GM12891 (cell line): ENCODE measurements at regions not wholly inside any gene's neighbourhood (a gene's known extent, or its start where the extent isn't known, plus 50 kb on each side); places are given as distances from the start of the nearest gene placed in this dataset.

ENCODE experiments used
- DNase-seq: peaks from one replicate; pipeline ENCODE4 v3.0.0; 2011; ENCODE audit warnings: low spot score; ENCODE audit not compliant: insufficient read length
- FAIRE-seq: peaks from 2 replicates; lab custom pipeline; 2011; peaks lifted over from hg19 to GRCh38; lab: Jason Lieb, UNC
- PAX5 ChIP-seq: IDR thresholded peaks from 2 replicates; pipeline ENCODE4 v1.6.1; 2011; ENCODE audit warnings: low read length, moderate library complexity, mild to moderate bottlenecking; ENCODE audit not compliant: insufficient read depth, severe bottlenecking
- POLR2A ChIP-seq: IDR thresholded peaks from 2 replicates; pipeline ENCODE4 v1.6.1; 2011; ENCODE audit warnings: low read depth, low read length, control low read depth
- POLR2AphosphoS5 ChIP-seq: IDR thresholded peaks from 2 replicates; pipeline ENCODE4 v1.6.1; 2011; ENCODE audit warnings: low read depth, low read length, control low read depth
- POU2F2 ChIP-seq: IDR thresholded peaks from 2 replicates; pipeline ENCODE4 v1.6.1; 2011; ENCODE audit warnings: low read depth, mild to moderate bottlenecking, control low read depth, low read length, moderate library complexity
- SPI1 ChIP-seq: IDR thresholded peaks from 2 replicates; pipeline ENCODE4 v1.6.1; 2011; ENCODE audit warnings: low read depth, low read length, control low read depth
- TAF1 ChIP-seq: IDR thresholded peaks from 2 replicates; pipeline ENCODE4 v1.6.1; 2011; ENCODE audit warnings: low read depth, low read length, control low read depth

DNA sequence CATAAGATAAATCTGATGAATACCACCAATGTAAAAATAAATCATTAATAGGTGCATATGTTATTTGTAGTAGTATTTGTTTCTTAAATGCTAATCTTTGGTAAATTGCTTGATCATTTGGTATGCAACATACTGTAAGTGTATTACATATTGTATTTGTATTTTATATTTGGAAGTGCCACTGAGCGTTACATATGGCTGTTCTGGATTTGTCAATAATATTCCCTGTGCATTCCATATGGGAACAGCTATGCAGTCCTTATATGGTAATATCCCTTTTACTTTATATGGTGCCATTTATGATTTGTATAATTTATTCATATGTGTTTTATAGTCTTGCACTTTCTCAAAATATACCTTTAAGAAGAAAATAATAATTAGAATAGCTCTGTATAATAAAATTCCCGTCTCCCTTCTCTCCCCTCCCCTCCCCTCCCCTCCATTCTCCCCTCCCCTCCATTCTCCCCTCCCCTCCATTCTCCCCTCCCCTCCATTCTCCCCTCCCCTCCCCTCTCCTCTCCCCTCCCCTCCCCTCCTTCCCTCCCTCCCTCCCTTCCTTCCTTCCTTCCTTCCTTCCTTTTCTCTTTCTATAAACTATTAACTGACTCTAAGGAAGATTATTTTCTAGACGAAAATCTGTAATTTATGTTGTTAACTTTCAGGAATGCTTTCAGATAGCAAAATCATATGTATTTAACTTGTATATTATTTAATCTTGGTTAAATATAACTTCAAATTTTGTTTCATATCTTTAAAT lies 241.4 kb downstream of the CSNK1G3 start:
- no peak for TF ChIP-seq PAX5
- no peak for TF ChIP-seq POLR2AphosphoS5
- FAIRE-seq (no peak), DNase-seq (no peak)

DNA sequence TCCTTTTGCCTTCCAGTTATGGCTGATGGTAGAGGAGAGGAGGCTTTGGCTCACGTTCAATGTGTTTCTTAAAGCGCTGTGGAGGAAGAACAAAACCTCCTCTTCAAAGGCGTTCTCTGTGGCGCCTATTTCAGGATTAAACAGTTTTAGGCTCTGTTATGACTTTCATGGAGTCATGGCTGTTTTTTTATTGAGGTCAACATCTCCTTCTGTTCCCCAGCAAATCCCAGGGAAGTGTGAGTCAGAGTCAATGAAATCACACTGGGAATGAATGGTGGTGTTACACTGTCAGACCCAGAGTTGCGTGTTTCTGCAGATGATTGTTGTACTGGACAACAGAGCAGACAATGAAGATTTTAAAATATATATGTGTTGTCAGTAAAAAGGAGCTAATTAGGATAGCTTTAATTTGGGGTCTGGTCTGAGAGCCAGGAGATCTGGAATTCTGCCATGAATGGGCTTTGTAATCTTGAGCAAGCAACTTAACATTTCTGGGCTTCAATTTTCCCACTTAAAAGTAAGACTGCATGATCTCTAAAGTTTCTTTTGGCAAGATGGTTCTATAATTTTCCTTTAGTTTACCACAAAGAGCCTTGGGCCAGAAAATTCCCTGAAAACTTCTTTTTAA lies 240.7 kb downstream of the CSNK1G3 start:
- FAIRE-seq (no peak), DNase-seq (no peak)

DNA sequence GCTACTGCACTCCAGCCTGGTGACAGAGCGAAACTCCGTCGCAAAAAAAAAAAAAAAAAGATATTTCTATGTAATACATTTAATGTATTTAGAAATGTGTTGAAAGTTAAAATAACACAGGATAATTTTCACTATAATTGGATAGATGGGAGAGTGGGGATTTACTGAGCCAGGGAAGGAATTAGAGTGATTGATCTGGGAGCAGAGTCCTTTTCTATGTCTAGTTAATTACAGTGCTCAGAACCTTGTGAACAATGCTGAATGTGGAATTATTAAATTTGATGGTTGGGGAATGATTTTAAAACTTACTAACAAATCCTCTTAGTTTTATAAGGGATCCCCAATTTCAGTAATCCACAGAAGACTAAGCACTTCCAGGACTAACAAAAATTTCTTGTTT lies 239.7 kb downstream of the CSNK1G3 start:
- no peak for FAIRE-seq
- TF ChIP-seq TAF1 (no peak), POLR2A (no peak), POLR2AphosphoS5 (no peak), SPI1 (no peak), POU2F2 (no peak), PAX5 (no peak)
- no peak for DNase-seq

More for the DNA sequence above, 240.7 kb downstream of the CSNK1G3 start:
- TF ChIP-seq POLR2AphosphoS5, result no peak
- TF ChIP-seq POLR2A, result no peak
- TF ChIP-seq PAX5, result no peak
- TF ChIP-seq TAF1, result no peak
- TF ChIP-seq SPI1, result no peak
- TF ChIP-seq POU2F2, result no peak

DNA sequence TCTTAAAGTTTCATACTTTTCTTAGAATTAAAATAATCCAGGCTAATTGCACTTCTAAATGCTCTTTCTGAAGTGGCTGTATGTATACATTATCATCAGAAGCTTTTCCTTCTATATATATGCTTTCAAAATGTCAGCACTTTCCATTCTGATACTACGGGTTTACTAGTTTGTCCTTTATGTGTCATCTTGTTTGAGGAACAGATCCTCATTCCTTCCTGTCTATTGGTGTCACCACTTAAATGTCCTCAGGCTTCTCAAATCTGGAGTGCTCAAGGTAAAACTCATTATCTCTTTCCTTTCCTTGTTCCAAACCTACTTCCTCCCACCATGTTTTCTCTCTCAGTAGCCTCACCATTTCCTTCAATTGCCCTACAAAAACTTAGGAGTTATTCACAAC lies 236.3 kb downstream of the CSNK1G3 start:
- DNase-seq (no peak), FAIRE-seq (no peak)
- TF ChIP-seq POLR2AphosphoS5, result no peak
- TF ChIP-seq PAX5, result no peak
- no peak for TF ChIP-seq POU2F2
- no peak for TF ChIP-seq SPI1
- TF ChIP-seq TAF1, result no peak

DNA sequence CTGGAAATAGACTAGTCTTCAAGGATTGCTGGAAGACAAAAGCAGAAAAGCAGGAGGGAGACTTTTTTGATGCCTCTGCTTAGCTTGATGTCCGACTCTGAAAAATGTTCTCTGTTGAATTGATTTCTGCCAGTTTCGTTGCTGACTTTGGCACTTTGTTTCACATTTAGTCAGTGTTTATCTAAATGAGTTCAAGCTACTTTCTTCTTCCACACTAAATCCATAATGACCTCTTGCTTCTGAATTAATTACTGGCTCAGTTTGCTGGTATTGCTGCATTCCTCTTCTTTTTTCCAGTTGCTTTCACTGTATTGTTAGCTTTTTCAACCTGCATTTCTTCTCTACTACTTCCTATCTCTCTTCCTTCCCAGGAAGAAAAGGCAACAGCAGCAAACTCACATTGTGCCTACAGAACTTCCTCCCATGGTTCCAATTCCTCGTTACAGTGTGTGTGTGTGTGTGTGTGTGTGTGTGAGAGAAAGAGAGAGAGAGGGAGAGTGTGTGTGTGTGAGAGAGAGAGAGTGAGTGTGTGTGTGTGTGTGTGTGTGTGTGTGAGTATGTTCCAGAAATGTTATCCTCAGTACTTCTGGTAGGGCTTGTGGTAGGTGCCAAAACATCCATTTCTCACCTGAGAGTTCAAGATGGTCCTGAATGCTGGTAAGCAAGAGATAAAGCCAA lies 234.8 kb downstream of the CSNK1G3 start:
- FAIRE-seq (no peak), DNase-seq (no peak)
- TF ChIP-seq POU2F2 (no peak), SPI1 (no peak), POLR2AphosphoS5 (no peak), TAF1 (no peak), PAX5 (no peak), POLR2A (no peak)

DNA sequence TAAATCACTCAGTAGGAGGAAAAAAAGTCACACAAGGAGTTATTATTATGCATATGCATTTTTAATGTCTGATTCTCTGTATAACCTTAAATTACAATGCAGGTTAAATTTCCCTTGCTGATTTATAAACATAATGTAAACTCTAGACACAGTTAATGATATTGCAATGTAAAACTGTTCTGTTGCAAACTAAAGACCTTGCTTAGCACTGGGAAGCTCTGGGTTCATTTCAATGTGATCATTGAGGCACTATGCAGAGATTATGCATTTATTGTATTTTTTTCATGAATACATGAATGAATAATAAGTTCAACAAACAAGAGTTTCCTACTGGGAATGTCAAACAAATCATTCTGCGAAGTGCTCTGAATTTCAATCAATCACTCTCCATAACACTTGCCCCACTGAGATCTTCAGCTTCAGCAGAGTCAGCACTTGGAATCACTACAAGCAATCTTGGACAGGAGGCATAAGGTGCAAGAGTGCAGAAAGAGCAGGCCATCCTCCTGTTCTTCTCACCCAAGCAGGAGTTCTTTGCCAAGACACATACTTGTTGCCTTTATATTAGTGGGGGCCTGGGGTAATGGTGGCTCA lies 232.1 kb downstream of the CSNK1G3 start:
- TF ChIP-seq POLR2A (no peak), POLR2AphosphoS5 (no peak), POU2F2 (no peak), SPI1 (no peak), TAF1 (no peak), PAX5 (no peak)
- no peak for DNase-seq
- no peak for FAIRE-seq

DNA sequence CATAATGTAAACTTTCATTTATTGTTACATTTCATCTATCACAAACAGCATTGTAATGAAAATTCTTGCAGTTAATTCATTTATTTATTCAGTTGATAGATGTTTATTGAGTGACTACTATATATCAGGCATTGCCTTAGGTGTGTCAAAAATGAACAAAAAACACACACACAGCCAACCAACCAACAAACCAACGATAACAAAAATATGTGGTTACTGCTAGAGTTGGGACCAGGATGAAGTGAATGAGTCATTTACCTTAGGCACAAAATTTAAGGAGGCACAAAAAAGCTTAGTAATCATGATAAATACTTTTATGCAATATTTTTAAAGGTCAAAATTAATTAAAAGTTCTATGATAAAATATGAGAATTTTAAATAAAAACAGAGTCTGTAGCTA lies 223.4 kb downstream of the CSNK1G3 start:
- FAIRE-seq (no peak), DNase-seq (no peak)
- TF ChIP-seq POLR2A, result no peak
- no peak for TF ChIP-seq TAF1
- no peak for TF ChIP-seq PAX5
- no peak for TF ChIP-seq POLR2AphosphoS5
- no peak for TF ChIP-seq POU2F2
- TF ChIP-seq SPI1, result no peak

DNA sequence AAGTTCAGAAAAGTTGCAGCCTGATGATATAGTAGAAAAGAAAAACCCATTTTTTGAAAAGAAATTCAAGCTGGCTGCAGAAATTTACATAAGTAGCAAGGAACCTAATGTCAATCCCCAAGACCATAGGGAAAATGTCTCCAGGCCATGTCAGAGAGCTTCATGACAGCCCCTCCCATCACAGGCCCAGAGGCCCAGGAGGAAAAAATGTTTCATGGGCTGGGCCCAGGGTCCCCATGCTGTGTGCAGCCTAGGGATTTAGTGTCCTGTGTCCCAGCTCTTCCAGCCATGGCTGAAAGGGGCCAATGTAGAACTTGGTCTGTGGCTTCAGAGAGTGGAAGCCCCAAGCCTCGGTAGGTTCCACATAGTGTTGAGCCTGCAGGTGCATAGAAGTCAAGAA lies 220.3 kb downstream of the CSNK1G3 start:
- no peak for TF ChIP-seq TAF1
- no peak for TF ChIP-seq SPI1
- TF ChIP-seq PAX5, result no peak
- no peak for TF ChIP-seq POLR2A
- TF ChIP-seq POU2F2, result no peak
- TF ChIP-seq POLR2AphosphoS5, result no peak
- no peak for DNase-seq
- no peak for FAIRE-seq

DNA sequence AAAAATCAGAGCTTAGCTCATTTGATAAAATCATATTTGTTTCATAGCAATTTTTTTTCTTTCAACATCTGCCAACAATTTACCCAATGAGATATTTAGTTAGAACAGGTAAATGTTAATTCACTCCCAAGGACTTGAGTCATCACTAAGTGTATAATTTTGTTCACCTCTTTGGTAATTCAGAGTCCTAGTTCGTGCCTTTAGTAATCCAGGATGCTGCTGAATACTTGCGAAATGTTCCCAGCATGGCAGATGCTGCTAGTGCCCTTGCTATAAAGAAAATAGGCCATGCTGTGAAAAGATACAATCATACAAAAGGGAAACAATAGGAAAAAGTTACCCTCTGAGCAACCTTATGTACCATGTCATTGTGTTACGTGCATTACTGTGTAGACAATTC lies 210.5 kb downstream of the CSNK1G3 start:
- DNase-seq (no peak), FAIRE-seq (no peak)
- TF ChIP-seq TAF1 (no peak), POU2F2 (no peak), PAX5 (no peak), SPI1 (no peak), POLR2AphosphoS5 (no peak), POLR2A (no peak)
